ENCODE measurements at regions not wholly inside any gene's neighbourhood (a gene's known extent, or its start where the extent isn't known, plus 50 kb on each side); places are given as distances from the start of the nearest gene placed in this dataset.

DNA sequence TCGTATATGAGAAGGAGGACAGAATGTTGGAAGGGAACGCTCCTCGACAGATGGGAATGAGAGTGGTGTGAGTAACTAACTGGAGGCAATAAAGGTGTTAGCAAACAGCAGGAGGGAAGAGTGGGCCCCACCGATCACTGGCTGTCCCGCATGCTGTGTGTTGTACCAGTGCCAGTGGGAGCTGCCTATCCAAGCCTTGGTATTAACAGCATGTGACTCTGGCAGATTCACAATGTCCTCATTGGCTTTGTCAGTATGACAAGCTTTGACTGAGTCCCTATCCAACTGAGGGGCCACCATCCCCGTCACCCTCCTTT is 188.3 kb downstream of the NRIP1 start:
- Histone ChIP-seq H3K27me3 (replicated peaks; ENCODE audit: insufficient read depth) (no peaks in the 10 kb centered on the region), H3K36me3 (no peaks in the 10 kb centered on the region), H3K4me1 (ENCODE audit: control insufficient read depth in 1 of 2, low read depth in 2 of 2) (no peaks in the 10 kb centered on the region), H3K27ac (no peak overlapping the region), H3K4me3 (no peak overlapping the region), H3K9me3 (no peaks in the 10 kb centered on the region)
- ATAC-seq (ENCODE audit: insufficient number of reproducible peaks, low FRiP score, low read depth) (no peak), DNase-seq (ENCODE audit: low spot score) (no peak)
- no peak for TF ChIP-seq CTCF (IDR thresholded peaks at IDR 0.05)

DNA sequence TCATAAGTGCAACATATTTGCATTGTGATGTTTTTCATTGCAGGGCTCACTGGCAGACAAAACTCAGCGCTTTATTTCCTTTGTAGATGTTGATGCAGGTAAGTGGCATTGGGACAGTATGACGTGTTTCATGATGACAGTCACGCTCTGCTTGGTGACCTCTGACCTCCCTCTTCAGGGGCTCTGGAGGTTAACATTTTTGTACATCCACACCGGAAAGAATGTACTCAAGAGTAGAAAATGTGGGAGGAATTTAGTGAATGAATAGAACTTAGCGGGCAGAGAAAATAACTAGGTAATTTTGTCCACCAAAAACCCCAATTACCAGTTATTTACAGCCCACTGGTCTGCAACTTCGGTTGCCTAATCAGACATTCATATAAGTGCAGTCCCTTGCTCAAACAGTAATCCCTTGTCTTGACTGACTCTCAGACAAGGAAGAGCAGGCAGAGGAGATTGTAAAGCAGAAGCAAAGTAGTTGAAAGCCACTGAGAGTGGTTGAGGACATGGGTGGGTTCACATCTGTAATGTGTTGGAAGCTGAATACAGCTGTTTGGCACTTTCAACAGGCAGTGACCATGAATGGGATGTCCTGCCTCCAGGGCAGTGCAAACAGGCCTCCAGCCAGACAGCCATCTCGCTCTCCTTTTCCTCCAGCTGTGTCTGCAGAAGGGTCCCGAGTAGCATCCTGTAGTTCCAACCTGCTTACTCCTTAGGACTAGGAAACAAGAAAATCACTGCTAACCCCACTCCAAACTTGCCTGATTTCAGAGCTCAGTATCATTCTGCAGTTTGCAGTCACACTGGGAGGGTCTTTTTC is 188.9 kb downstream of the NRIP1 start:
- no peak overlapping the region for H3K27ac ChIP-seq
- no peak for TF ChIP-seq CTCF (IDR thresholded peaks at IDR 0.05)
- H3K4me1 ChIP-seq (ENCODE audit: control insufficient read depth in 1 of 2, low read depth in 2 of 2), result no peaks in the 10 kb centered on the region
- H3K4me3 ChIP-seq, result no peak overlapping the region
- DNase-seq (ENCODE audit: low spot score), result no peak
- no peaks in the 10 kb centered on the region for H3K36me3 ChIP-seq
- no peak for ATAC-seq (ENCODE audit: insufficient number of reproducible peaks, low FRiP score, low read depth)
- no peaks in the 10 kb centered on the region for H3K9me3 ChIP-seq
- no peaks in the 10 kb centered on the region for H3K27me3 ChIP-seq (replicated peaks; ENCODE audit: insufficient read depth)

GRCh38 chr21:14875186-14875585 is 189.6 kb downstream of the NRIP1 start:
- Histone ChIP-seq H3K4me1 (ENCODE audit: control insufficient read depth in 1 of 2, low read depth in 2 of 2) (no peaks in the 10 kb centered on the region), H3K27me3 (replicated peaks; ENCODE audit: insufficient read depth) (no peaks in the 10 kb centered on the region), H3K9me3 (no peaks in the 10 kb centered on the region), H3K4me3 (no peak overlapping the region), H3K36me3 (no peaks in the 10 kb centered on the region), H3K27ac (no peak overlapping the region)
- DNase-seq (ENCODE audit: low spot score) (no peak), ATAC-seq (ENCODE audit: insufficient number of reproducible peaks, low FRiP score, low read depth) (no peak)
- no peak for TF ChIP-seq CTCF (IDR thresholded peaks at IDR 0.05)

DNA sequence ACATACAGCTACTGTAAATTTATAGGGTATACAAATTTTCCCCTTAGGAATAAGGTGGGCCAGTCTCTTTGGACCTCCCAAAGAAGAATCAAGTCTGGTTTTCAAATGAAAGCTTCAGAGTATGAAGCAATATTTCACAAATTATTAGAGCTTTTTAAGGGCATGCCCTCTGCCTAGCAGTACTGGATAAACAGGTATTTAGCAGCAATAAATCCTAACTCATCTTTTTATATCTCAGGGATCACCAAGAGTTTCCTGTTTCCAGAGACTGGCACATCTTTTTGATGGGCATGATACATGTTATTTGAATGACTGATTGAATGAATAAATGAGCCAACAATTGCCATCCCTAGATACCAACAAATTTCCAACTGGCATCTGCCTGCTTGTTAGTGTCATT is 190.4 kb downstream of the NRIP1 start:
- ATAC-seq (ENCODE audit: insufficient number of reproducible peaks, low FRiP score, low read depth) (no peak), DNase-seq (ENCODE audit: low spot score) (no peak)
- no peak overlapping the region for H3K4me3 ChIP-seq
- no peaks in the 10 kb centered on the region for H3K9me3 ChIP-seq
- H3K36me3 ChIP-seq, result no peaks in the 10 kb centered on the region
- H3K27me3 ChIP-seq (replicated peaks; ENCODE audit: insufficient read depth), result no peaks in the 10 kb centered on the region
- no peak for TF ChIP-seq CTCF (IDR thresholded peaks at IDR 0.05)
- no peak overlapping the region for H3K27ac ChIP-seq
- no peaks in the 10 kb centered on the region for H3K4me1 ChIP-seq (ENCODE audit: control insufficient read depth in 1 of 2, low read depth in 2 of 2)

- no peak overlapping the region for H3K4me3 ChIP-seq
- no peaks in the 10 kb centered on the region for H3K4me1 ChIP-seq (ENCODE audit: control insufficient read depth in 1 of 2, low read depth in 2 of 2)
- DNase-seq (ENCODE audit: low spot score) (no peak), ATAC-seq (ENCODE audit: insufficient number of reproducible peaks, low FRiP score, low read depth) (no peak)
- no peaks in the 10 kb centered on the region for H3K9me3 ChIP-seq
- no peaks in the 10 kb centered on the region for H3K27me3 ChIP-seq (replicated peaks; ENCODE audit: insufficient read depth)
- no peak overlapping the region for H3K27ac ChIP-seq
- TF ChIP-seq CTCF (IDR thresholded peaks at IDR 0.05), result no peak
- H3K36me3 ChIP-seq, result no peaks in the 10 kb centered on the region
Observed at GRCh38 chr21:14871861-14872260, 192.9 kb downstream of the NRIP1 start.
